NCI-H2029 (cell line): ENCODE measurements at regions not wholly inside any gene's neighbourhood (a gene's known extent, or its start where the extent isn't known, plus 50 kb on each side); places are given as distances from the start of the nearest gene placed in this dataset.
"Not testable (repeated sequence)": the region's sequence is repeated elsewhere in the genome, so short reads cannot be mapped to it uniquely, and the experiment has no call there.

Experiments
- DNase-seq: peaks from one replicate; lab custom pipeline; 2025; lab: John Stamatoyannopoulos, UW

GRCh38 chr2:106292627-106293026 lies 98.5 kb upstream of the UXS1 start:
- DNase-seq = no peak

GRCh38 chr2:106288873-106289272 lies 94.8 kb upstream of the UXS1 start:
- no peak for DNase-seq

GRCh38 chr2:106285237-106285829 lies 91.2 kb upstream of the UXS1 start:
- no peak for DNase-seq

- no peak for DNase-seq
These were observed 90.6 kb upstream of the UXS1 start for GRCh38 chr2:106284691-106285202.

GRCh38 chr2:106284255-106284654 lies 90.2 kb upstream of the UXS1 start:
- no peak for DNase-seq

GRCh38 chr2:106283228-106284152 lies 89.4 kb upstream of the UXS1 start:
- not testable (repeated sequence) for DNase-seq

GRCh38 chr2:106282462-106283170 lies 88.5 kb upstream of the UXS1 start:
- DNase-seq = no peak

GRCh38 chr2:106281907-106282430 lies 87.9 kb upstream of the UXS1 start:
- not testable (repeated sequence) for DNase-seq

- no peak for DNase-seq
These were observed 86.8 kb upstream of the UXS1 start for GRCh38 chr2:106280722-106281446.

GRCh38 chr2:106280224-106280623 lies 86.1 kb upstream of the UXS1 start:
- DNase-seq = no peak

GRCh38 chr2:106278112-106278876 lies 84.2 kb upstream of the UXS1 start:
- no peak for DNase-seq

- no peak for DNase-seq
These were observed 83.3 kb upstream of the UXS1 start for GRCh38 chr2:106277426-106277825.

- no peak for DNase-seq
These were observed 81.9 kb upstream of the UXS1 start for GRCh38 chr2:106275971-106276370.

GRCh38 chr2:106274668-106275067 lies 80.6 kb upstream of the UXS1 start:
- DNase-seq = no peak

- no peak for DNase-seq
These were observed 78.2 kb upstream of the UXS1 start for GRCh38 chr2:106272216-106272807.

GRCh38 chr2:106270471-106270891 lies 76.4 kb upstream of the UXS1 start:
- DNase-seq = no peak

- peak; percentile 81 for DNase-seq
These were observed 75.6 kb upstream of the UXS1 start for GRCh38 chr2:106269591-106270291.

GRCh38 chr2:106267997-106268396 lies 73.9 kb upstream of the UXS1 start:
- DNase-seq = no peak

- DNase-seq = no peak
These were observed 67.8 kb upstream of the UXS1 start for GRCh38 chr2:106261871-106262321.

GRCh38 chr2:106258859-106259258 lies 64.8 kb upstream of the UXS1 start:
- DNase-seq = not testable (repeated sequence)
